ENCODE measurements at regions not wholly inside any gene's neighbourhood (a gene's known extent, or its start where the extent isn't known, plus 50 kb on each side); places are given as distances from the start of the nearest gene placed in this dataset.

DNA sequence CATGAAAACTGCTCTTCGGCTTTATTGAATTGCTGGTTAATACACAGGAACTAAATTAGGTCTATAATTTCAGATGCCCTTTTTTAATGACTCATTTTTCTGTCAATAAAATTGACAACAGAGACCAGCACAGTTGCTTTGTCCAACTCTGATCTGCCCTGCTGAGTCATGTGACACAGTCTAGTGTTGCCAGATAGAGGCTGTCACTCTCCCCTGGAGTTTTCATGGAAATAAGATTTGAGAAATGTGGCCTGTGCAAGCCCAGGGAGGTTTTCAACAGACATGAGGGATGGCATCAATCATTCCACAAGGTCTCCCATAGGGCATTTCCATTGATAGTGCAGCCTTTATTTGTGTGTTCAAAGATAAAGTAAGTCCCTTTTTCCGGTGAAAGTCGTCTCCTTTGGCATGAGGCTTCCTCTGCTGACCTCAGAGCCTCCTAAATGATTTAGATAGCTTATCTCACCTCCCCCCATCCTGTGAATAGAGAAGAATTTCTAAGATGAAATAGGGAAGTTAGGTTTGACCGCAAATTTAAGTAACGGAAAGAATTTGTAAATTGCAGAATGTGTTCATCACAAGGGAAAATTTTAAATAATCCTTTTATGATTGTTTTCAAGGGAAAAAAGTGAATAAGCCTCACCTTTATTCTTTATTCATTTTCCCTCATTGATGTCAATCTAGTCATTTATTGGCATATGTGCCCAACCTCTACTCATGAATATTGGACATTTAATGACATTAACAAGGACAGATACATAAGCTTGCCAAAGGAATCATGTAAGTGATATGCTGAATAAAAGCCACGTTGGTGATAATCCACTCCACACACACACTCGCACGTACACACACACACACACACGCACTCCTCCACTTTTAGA lies 277.7 kb downstream of the ADGB start:
- no peaks in the 10 kb centered on the region for H4K20me1 ChIP-seq (ENCODE audit: insufficient read depth, low read length)
- no peak overlapping the region for H2AFZ ChIP-seq (ENCODE audit: low read depth, low read length)
- Mint-ChIP-seq H3K27me3 (ENCODE audit: low read depth, unreplicated experiment) (no peaks in the 10 kb centered on the region), H3K9me3 (ENCODE audit: unreplicated experiment) (no peaks in the 10 kb centered on the region), H3K4me3 (ENCODE audit: unreplicated experiment) (no peak overlapping the region), H3K4me1 (ENCODE audit: low read depth, unreplicated experiment) (peaks cover 11% of the 10 kb centered on the region), H3K27ac (ENCODE audit: unreplicated experiment) (peak overlapping the region; percentile 5), H3K36me3 (ENCODE audit: low read depth, unreplicated experiment) (peaks cover 2% of the 10 kb centered on the region)
- no peak overlapping the region for H3K27ac ChIP-seq (ENCODE audit: low read depth, low read length)
- no peak overlapping the region for H3K9ac ChIP-seq (ENCODE audit: low read length)
- H3K4me2 ChIP-seq (ENCODE audit: low read length), result no peak overlapping the region
- TF ChIP-seq EZH2 (IDR thresholded peaks at IDR 0.05; ENCODE audit: insufficient read depth, low read length) (no peak), CTCF (IDR thresholded peaks at IDR 0.05; ENCODE audit: insufficient read depth, low read depth, low read length) (no peak)
- no peak for DNase-seq (ENCODE audit: low read depth)
- no peak overlapping the region for H3K4me3 ChIP-seq (ENCODE audit: insufficient read depth, low read depth, low read length)
- no peaks in the 10 kb centered on the region for H3K9me3 ChIP-seq (ENCODE audit: insufficient read depth, low read depth, low read length)
- no peaks in the 10 kb centered on the region for H3K4me1 ChIP-seq (ENCODE audit: insufficient read depth, low read length)
- H3K27me3 ChIP-seq (ENCODE audit: insufficient read depth, low read length), result no peaks in the 10 kb centered on the region
- H3K36me3 ChIP-seq (ENCODE audit: insufficient read depth, low read length), result no peaks in the 10 kb centered on the region
- H3K79me2 ChIP-seq (ENCODE audit: insufficient read depth, low read length), result no peaks in the 10 kb centered on the region
- no peak for FAIRE-seq

DNA sequence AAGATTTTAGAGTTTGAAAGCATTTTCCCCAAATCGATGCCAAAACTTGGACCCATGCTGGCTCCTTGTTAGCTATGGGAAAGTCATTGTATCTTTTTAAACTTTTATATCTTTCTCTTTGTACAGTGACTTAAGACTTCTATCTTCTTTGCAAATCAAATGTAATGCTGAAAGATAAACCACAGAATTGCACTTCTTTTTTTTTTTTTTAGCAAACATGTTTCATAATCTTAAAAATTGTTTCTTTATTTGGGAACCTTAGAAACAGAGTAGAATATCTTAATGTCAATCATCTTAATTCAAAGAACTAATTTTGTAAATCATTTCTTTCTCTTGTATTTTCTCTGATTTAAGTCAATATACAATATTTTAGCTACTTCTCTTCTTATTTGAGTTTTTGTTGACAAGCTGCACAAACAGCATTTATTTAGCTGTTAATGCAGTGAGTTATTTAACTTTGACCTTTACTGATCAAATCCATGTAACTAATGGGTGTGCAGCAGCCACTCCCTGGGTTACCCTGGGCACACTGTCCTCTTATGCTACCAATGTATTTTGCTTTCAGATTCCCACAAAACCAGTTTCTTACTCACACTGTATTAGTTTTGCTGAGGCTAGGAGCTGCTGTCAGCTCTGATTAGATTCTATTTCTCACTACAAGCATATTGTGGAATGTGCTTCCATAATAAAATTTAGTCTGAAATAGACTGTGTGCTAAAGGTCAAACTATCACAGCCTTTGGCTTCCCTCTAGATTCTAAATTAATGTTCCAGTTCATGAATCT lies 279.6 kb downstream of the ADGB start:
- no peaks in the 10 kb centered on the region for H3K27me3 ChIP-seq (ENCODE audit: insufficient read depth, low read length)
- H3K4me3 ChIP-seq (ENCODE audit: insufficient read depth, low read depth, low read length), result no peak overlapping the region
- Mint-ChIP-seq H3K27me3 (ENCODE audit: low read depth, unreplicated experiment) (no peaks in the 10 kb centered on the region), H3K36me3 (ENCODE audit: low read depth, unreplicated experiment) (peaks cover 2% of the 10 kb centered on the region), H3K4me1 (ENCODE audit: low read depth, unreplicated experiment) (peaks cover 11% of the 10 kb centered on the region), H3K9me3 (ENCODE audit: unreplicated experiment) (no peaks in the 10 kb centered on the region), H3K27ac (ENCODE audit: unreplicated experiment) (no peak overlapping the region), H3K4me3 (ENCODE audit: unreplicated experiment) (no peak overlapping the region)
- H3K9me3 ChIP-seq (ENCODE audit: insufficient read depth, low read depth, low read length), result no peaks in the 10 kb centered on the region
- H3K27ac ChIP-seq (ENCODE audit: low read depth, low read length), result no peak overlapping the region
- FAIRE-seq (no peak), DNase-seq (ENCODE audit: low read depth) (no peak)
- H3K36me3 ChIP-seq (ENCODE audit: insufficient read depth, low read length), result no peaks in the 10 kb centered on the region
- H3K4me1 ChIP-seq (ENCODE audit: insufficient read depth, low read length), result no peaks in the 10 kb centered on the region
- H3K9ac ChIP-seq (ENCODE audit: low read length), result no peak overlapping the region
- no peak overlapping the region for H2AFZ ChIP-seq (ENCODE audit: low read depth, low read length)
- no peaks in the 10 kb centered on the region for H3K79me2 ChIP-seq (ENCODE audit: insufficient read depth, low read length)
- TF ChIP-seq CTCF (IDR thresholded peaks at IDR 0.05; ENCODE audit: insufficient read depth, low read depth, low read length) (no peak), EZH2 (IDR thresholded peaks at IDR 0.05; ENCODE audit: insufficient read depth, low read length) (no peak)
- H3K4me2 ChIP-seq (ENCODE audit: low read length), result no peak overlapping the region
- no peaks in the 10 kb centered on the region for H4K20me1 ChIP-seq (ENCODE audit: insufficient read depth, low read length)
